Upper lobe of left lung (tissue), 6 donors: ENCODE measurements at regions not wholly inside any gene's neighbourhood (a gene's known extent, or its start where the extent isn't known, plus 50 kb on each side); places are given as distances from the start of the nearest gene placed in this dataset.

Experiments
- ATAC-seq, 2 donors: fragments of 200-7000 bp; cut with Tn5 transposase; one replicate each; pipeline ENCODE4 v1.9.1; 2022; ENCODE audit warnings: mild to moderate bottlenecking in 2 of 2, moderate library complexity in 2 of 2; ENCODE audit not compliant: low FRiP score in 2 of 2
- DNase-seq, 2 donors: peaks; one replicate each; pipeline ENCODE4 v3.0.0-alpha.2; 2019 to 2020
- H3K27ac ChIP-seq, 4 donors: fragments of 200-600 bp; sonication (generic); one replicate each; pipeline ENCODE4 v1.5.1; 2016 to 2019
- H3K27me3 ChIP-seq, 4 donors: fragments of 200-600 bp; sonication (generic); one replicate each; pipeline ENCODE4 v1.5.1; 2017 to 2019
- H3K36me3 ChIP-seq, 4 donors: fragments of 200-600 bp; sonication (generic); one replicate each; pipeline ENCODE4 v1.5.1; 2016 to 2019
- H3K4me1 ChIP-seq, 4 donors: fragments of 200-600 bp; sonication (generic); one replicate each; pipeline ENCODE4 v1.5.1; 2018 to 2019
- H3K4me3 ChIP-seq, 4 donors: fragments of 200-600 bp; sonication (generic); one replicate each; pipeline ENCODE4 v1.5.1; 2017 to 2019; ENCODE audit warnings: mild to moderate bottlenecking in 2 of 4, moderate library complexity in 1 of 4
- H3K9me3 ChIP-seq, 4 donors: fragments of 200-600 bp; sonication (generic); one replicate each; pipeline ENCODE4 v1.5.1; 2018 to 2019
- CTCF ChIP-seq, 6 experiments: fragments of 450-650 bp in 4 of 6; fragments of 200-600 bp in 2 of 6; sonication (generic) in 2 of 6; IDR thresholded peaks; one replicate each; pipeline ENCODE4 v1.5.1; 2016 to 2019; ENCODE audit warnings: antibody characterized with exemption in 6 of 6
- EP300 ChIP-seq, 4 donors: sonication (generic); formaldehyde crosslinking; IDR thresholded peaks; one replicate each; pipeline ENCODE4 v1.5.1; 2017; ENCODE audit warnings: antibody characterized with exemption in 4 of 4, control low read depth in 2 of 4
- POLR2A ChIP-seq, 4 donors: fragments of 450-650 bp; IDR thresholded peaks; one replicate each; pipeline ENCODE4 v1.5.1; 2016 to 2017; ENCODE audit warnings: antibody characterized with exemption in 4 of 4, mild to moderate bottlenecking in 2 of 4
- POLR2AphosphoS5 ChIP-seq, 2 donors: sonication (generic); formaldehyde crosslinking; IDR thresholded peaks; one replicate each; pipeline ENCODE4 v1.5.1; 2017; ENCODE audit warnings: antibody characterized with exemption in 2 of 2
- WGBS, 2 donors: methylation state at CpG; one replicate each; pipeline ENCODE4 v1.1.5; 2017 to 2018; 5-methylcytosine and 5-hydroxymethylcytosine counted together
- donor health status: DM: no; HTN: no; CAD: no; lungs with moderate emphysema.
- donor health status: DM: no; HTN: yes; CAD: no; lungs with severe emphysema.

DNA sequence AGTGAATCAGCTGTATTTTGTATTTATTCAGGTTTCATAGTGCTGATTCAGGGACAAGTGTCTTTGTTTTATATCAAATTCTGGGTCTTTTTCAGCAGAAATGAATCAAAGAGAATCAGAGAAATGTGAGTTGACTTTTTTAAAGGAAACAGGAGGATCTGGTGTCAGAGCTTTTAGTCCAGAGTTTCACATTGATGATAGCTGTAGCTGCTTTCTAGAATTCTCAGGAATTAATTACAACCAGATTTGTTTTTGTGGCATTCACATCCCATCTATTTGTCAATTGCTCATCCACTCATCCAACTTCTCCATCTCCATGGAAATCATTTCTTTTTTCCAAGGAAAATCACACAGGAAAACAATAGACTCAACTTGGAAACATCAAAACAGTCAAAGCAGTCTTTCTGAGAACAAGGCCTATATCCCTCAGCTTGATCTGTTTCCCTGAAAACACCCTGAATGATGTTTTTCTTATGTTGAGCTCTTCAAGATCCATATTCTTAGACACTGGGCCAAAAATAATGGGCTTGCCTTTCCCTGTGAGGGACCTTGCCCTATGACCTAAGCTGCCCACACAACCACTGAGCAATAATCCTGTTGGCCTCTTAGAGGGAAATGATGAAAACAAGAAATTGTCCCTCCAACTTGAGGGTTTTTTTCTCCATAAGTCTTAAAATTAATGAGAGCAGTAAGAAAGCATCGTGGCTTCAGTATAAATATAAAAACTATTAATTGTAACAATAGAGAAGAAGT, 249.5 kb upstream of the FN1 start:
- DNase-seq (no peak), ATAC-seq (no peak)
- WGBS, 2 donors = 63 to 84% methylated on average over 1 of the region's 1 CpG
- Histone ChIP-seq H3K36me3 (no peaks in the 10 kb centered on the region), H3K4me3 (no peak overlapping the region), H3K27me3 (no peaks in the 10 kb centered on the region), H3K27ac (no peak overlapping the region), H3K4me1 (peaks cover 0 to 14% (median 13%) of the 10 kb centered on the region in 4 donors), H3K9me3 (no peaks in the 10 kb centered on the region)
- TF ChIP-seq POLR2A (IDR thresholded peaks at IDR 0.05) = no peak
- TF ChIP-seq POLR2AphosphoS5 (IDR thresholded peaks at IDR 0.05) = no peak
- no peak for TF ChIP-seq CTCF (IDR thresholded peaks at IDR 0.05)
- no peak for TF ChIP-seq EP300 (IDR thresholded peaks at IDR 0.05)

- Histone ChIP-seq H3K27me3 (no peaks in the 10 kb centered on the region), H3K36me3 (no peaks in the 10 kb centered on the region), H3K4me3 (no peak overlapping the region), H3K4me1 (peaks cover 0 to 14% (median 13%) of the 10 kb centered on the region in 4 donors), H3K9me3 (no peaks in the 10 kb centered on the region), H3K27ac (no peak overlapping the region)
- ATAC-seq = no peak
- TF ChIP-seq EP300 (IDR thresholded peaks at IDR 0.05) (no peak), CTCF (IDR thresholded peaks at IDR 0.05) (no peak), POLR2A (IDR thresholded peaks at IDR 0.05) (no peak), POLR2AphosphoS5 (IDR thresholded peaks at IDR 0.05) (no peak)
- WGBS, 2 donors = 78 to 84% methylated on average over 4 of the region's 4 CpGs
- no peak for DNase-seq
Measured at GRCh38 chr2:215684448-215685237, 248.8 kb upstream of the FN1 start.

GRCh38 chr2:215683295-215683694, 247.4 kb upstream of the FN1 start:
- no peak overlapping the region for H3K27ac ChIP-seq
- no peak for TF ChIP-seq CTCF (IDR thresholded peaks at IDR 0.05)
- TF ChIP-seq POLR2AphosphoS5 (IDR thresholded peaks at IDR 0.05) = no peak
- TF ChIP-seq EP300 (IDR thresholded peaks at IDR 0.05) = no peak
- TF ChIP-seq POLR2A (IDR thresholded peaks at IDR 0.05) = no peak
- H3K4me1 ChIP-seq = peaks cover 0 to 14% (median 13%) of the 10 kb centered on the region in 4 donors
- H3K4me3 ChIP-seq = no peak overlapping the region
- H3K9me3 ChIP-seq = no peaks in the 10 kb centered on the region
- H3K36me3 ChIP-seq = no peaks in the 10 kb centered on the region
- ATAC-seq = no peak
- DNase-seq = no peak
- WGBS, 2 donors = 64 to 82% methylated on average over 4 of the region's 4 CpGs
- no peaks in the 10 kb centered on the region for H3K27me3 ChIP-seq

DNA sequence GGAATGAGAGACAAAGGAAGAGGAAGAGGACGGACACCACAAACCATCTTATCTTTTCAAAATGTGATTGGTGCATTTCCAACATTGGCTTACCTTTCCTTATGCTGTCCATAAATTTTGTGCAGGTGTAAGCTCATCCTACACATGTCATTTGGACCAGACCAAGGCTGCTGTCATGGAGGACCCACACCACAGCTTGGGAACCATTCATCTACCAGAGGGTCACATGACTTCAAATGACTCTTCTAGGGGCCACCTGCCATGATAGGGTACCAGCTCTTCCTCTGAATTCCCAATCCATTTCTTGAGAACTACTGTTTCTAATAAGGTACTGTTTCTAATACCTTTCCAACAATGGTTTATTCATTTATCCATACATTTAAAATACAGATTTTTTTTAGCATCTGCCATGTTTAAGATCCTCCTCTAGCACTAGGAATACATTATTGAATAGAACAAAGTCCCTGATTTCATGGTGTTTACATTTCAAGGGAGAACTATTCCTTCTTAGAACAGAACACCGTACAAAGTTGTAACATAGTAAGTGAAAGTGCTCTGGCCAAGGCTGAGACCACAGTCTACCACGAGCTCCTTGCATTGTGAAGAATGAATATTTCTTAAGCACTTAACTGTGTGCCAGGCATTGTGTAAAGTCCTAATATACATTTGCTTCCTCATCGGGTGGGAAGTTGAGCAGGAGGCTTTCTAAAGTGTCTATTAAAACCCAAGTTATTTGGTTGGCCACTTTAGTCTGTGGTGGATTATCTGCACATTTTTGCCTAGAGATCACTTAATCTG, 246.1 kb upstream of the FN1 start:
- DNase-seq (peak in 1 of 2 donors; percentile 25), ATAC-seq (peak; percentile 23 to 57)
- peak overlapping the region in 2 of 4 donors; percentile 19 to 61 for H3K27ac ChIP-seq
- no peaks in the 10 kb centered on the region for H3K9me3 ChIP-seq
- no peaks in the 10 kb centered on the region for H3K27me3 ChIP-seq
- H3K36me3 ChIP-seq = no peaks in the 10 kb centered on the region
- H3K4me3 ChIP-seq = no peak overlapping the region
- WGBS, 2 donors = 42 to 56% methylated on average over 4 of the region's 4 CpGs
- TF ChIP-seq EP300 (IDR thresholded peaks at IDR 0.05) = peak in 1 of 4 donors; percentile 9
- no peak for TF ChIP-seq CTCF (IDR thresholded peaks at IDR 0.05)
- no peak for TF ChIP-seq POLR2A (IDR thresholded peaks at IDR 0.05)
- H3K4me1 ChIP-seq = peaks cover 0 to 16% (median 14%) of the 10 kb centered on the region in 4 donors
